IMR-90 (cell line): ENCODE measurements at regions not wholly inside any gene's neighbourhood (a gene's known extent, or its start where the extent isn't known, plus 50 kb on each side); places are given as distances from the start of the nearest gene placed in this dataset.

Experiments
- ATAC-seq: fragments of 200-7000 bp; cut with Tn5 transposase; 2 replicates; pipeline ENCODE4 v1.9.1; 2020; ENCODE audit warnings: low read depth, mild to moderate bottlenecking, moderate library complexity
- BruUV-seq: library from RNA; stranded (reverse); fragments of 400-500 nt; replicated peaks from 2 replicates; lab custom pipeline; 2021; lab: Mats Ljungman, UMichigan
- CTCF ChIA-PET: fragments of 300-600 bp; formaldehyde crosslinking; extraction: SDS; loops from one replicate; lab custom pipeline; 2021; ENCODE audit warnings: antibody characterized with exemption; lab: Yijun Ruan, JAX
- POLR2A ChIA-PET: fragments of 300-600 bp; sonication (Branson Sonifier 250); formaldehyde crosslinking; loops from one replicate; lab custom pipeline; 2022; ENCODE audit warnings: antibody characterized with exemption; ENCODE audit not compliant: unreplicated experiment; lab: Charles Lee
- DNase-seq: peaks from one replicate; pipeline ENCODE4 v3.0.0; 2013
- H2AFZ ChIP-seq: replicated peaks from 2 replicates; pipeline ENCODE3; 2013; ENCODE audit warnings: low read length, mild to moderate bottlenecking; ENCODE audit not compliant: poor library complexity
- H2AK5ac ChIP-seq: 2 replicates; pipeline ENCODE4 v1.6.1; 2013; ENCODE audit warnings: low read depth, low read length, inconsistent platforms
- H2AK9ac ChIP-seq: replicated peaks from 2 replicates; pipeline ENCODE3; 2013; ENCODE audit warnings: mild to moderate bottlenecking, low read depth, low read length, moderate library complexity; ENCODE audit not compliant: poor library complexity
- H2BK120ac ChIP-seq: 2 replicates; pipeline ENCODE4 v1.6.1; 2013; ENCODE audit warnings: low read depth, low read length, inconsistent platforms
- H2BK15ac ChIP-seq: 3 replicates; pipeline ENCODE4 v1.6.1; 2013; ENCODE audit warnings: low read depth, low read length, inconsistent platforms
- H2BK20ac ChIP-seq: 2 replicates; pipeline ENCODE4 v1.6.1; 2013; ENCODE audit warnings: low read depth, mild to moderate bottlenecking, inconsistent platforms, low read length, moderate library complexity
- H2BK5ac ChIP-seq: 2 replicates; pipeline ENCODE4 v1.6.1; 2013; ENCODE audit warnings: mild to moderate bottlenecking, low read depth, low read length, inconsistent platforms; ENCODE audit not compliant: poor library complexity, severe bottlenecking
- H3K14ac ChIP-seq: replicated peaks from 2 replicates; pipeline ENCODE4 v1.6.1; 2013; ENCODE audit warnings: low read depth, low read length, inconsistent platforms
- H3K18ac ChIP-seq: 2 replicates; pipeline ENCODE4 v1.6.1; 2013; ENCODE audit warnings: low read depth, low read length, control low read depth
- H3K23ac ChIP-seq: 2 replicates; pipeline ENCODE4 v1.6.1; 2013; ENCODE audit warnings: low read depth, low read length, inconsistent platforms
- H3K27ac ChIP-seq: 2 replicates; pipeline ENCODE4 v1.5.1; 2013; ENCODE audit warnings: mild to moderate bottlenecking, control low read depth, low read length; ENCODE audit not compliant: insufficient read depth
- H3K27me3 ChIP-seq: 2 replicates; pipeline ENCODE4 v1.6.1; 2013; ENCODE audit warnings: low read length; ENCODE audit not compliant: control insufficient read depth, insufficient read depth
- H3K36me3 ChIP-seq: 2 replicates; pipeline ENCODE4 v1.6.1; 2013; ENCODE audit warnings: low read length, mixed read lengths; ENCODE audit not compliant: control insufficient read depth, insufficient read depth
- H3K4ac ChIP-seq: 2 replicates; pipeline ENCODE4 v1.6.1; 2013; ENCODE audit warnings: low read depth, low read length, inconsistent platforms
- H3K4me1 ChIP-seq: 2 replicates; pipeline ENCODE4 v1.6.1; 2013; ENCODE audit warnings: low read length, mixed read lengths; ENCODE audit not compliant: control insufficient read depth, insufficient read depth
- H3K4me2 ChIP-seq: 2 replicates; pipeline ENCODE4 v1.6.1; 2013; ENCODE audit warnings: low read depth, mild to moderate bottlenecking, control low read depth, low read length, moderate library complexity
- H3K4me3 ChIP-seq: 2 replicates; pipeline ENCODE4 v1.5.1; 2013; ENCODE audit warnings: low read depth, mild to moderate bottlenecking, control low read depth, low read length, moderate library complexity; ENCODE audit not compliant: insufficient read depth
- H3K56ac ChIP-seq: 2 replicates; pipeline ENCODE4 v1.6.1; 2013; ENCODE audit warnings: low read length, inconsistent platforms; ENCODE audit not compliant: insufficient read depth; ENCODE audit errors: extremely low read depth
- H3K79me1 ChIP-seq, 2 experiments: 2 replicates each; pipeline ENCODE4 v1.6.1; 2013; ENCODE audit warnings: low read length in 2 of 2, inconsistent platforms in 1 of 2, low read depth in 1 of 2
- H3K9ac ChIP-seq: 2 replicates; pipeline ENCODE4 v1.6.1; 2013; ENCODE audit warnings: low read depth, low read length, control low read depth
- H3K9me1 ChIP-seq: 2 replicates; pipeline ENCODE4 v1.6.1; 2013; ENCODE audit warnings: low read length, inconsistent platforms; ENCODE audit not compliant: insufficient read depth
- H3K9me3 ChIP-seq: 2 replicates; pipeline ENCODE4 v1.6.1; 2013; ENCODE audit warnings: low read length; ENCODE audit not compliant: control insufficient read depth, insufficient read depth
- H4K20me1 ChIP-seq: 2 replicates; pipeline ENCODE4 v1.6.1; 2013; ENCODE audit warnings: low read length, inconsistent platforms; ENCODE audit not compliant: insufficient read depth
- H4K5ac ChIP-seq: 2 replicates; pipeline ENCODE4 v1.6.1; 2013; ENCODE audit warnings: mild to moderate bottlenecking, low read depth, low read length, control low read depth
- H4K8ac ChIP-seq, 2 experiments: 2 replicates each; pipeline ENCODE4 v1.6.1; 2013; ENCODE audit warnings: low read depth in 2 of 2, low read length in 2 of 2, control low read depth in 1 of 2, inconsistent platforms in 1 of 2
- H4K91ac ChIP-seq: 2 replicates; pipeline ENCODE4 v1.6.1; 2013; ENCODE audit warnings: low read depth, low read length, inconsistent platforms; ENCODE audit not compliant: insufficient read depth
- BHLHE40 ChIP-seq: fragments of 150-350 bp; IDR thresholded peaks from 2 replicates; pipeline ENCODE4 v1.6.1; 2016; ENCODE audit warnings: mild to moderate bottlenecking, low read depth, low read length
- CEBPB ChIP-seq: IDR thresholded peaks from 2 replicates; pipeline ENCODE4 v1.6.1; 2012; ENCODE audit warnings: low read depth, low read length, improper control_type of control experiment
- CHD1 ChIP-seq: IDR thresholded peaks from 2 replicates; pipeline ENCODE4 v1.6.1; 2012; ENCODE audit warnings: low read depth, low read length, improper control_type of control experiment
- FOS ChIP-seq: fragments of 150-350 bp; IDR thresholded peaks from 2 replicates; pipeline ENCODE4 v1.6.1; 2016; ENCODE audit warnings: low read depth, low read length
- MAFK ChIP-seq: IDR thresholded peaks from 2 replicates; pipeline ENCODE4 v1.6.1; 2012; ENCODE audit warnings: low read depth, low read length, improper control_type of control experiment
- MAZ ChIP-seq: IDR thresholded peaks from 2 replicates; pipeline ENCODE4 v1.6.1; 2012; ENCODE audit warnings: low read depth, mild to moderate bottlenecking, low read length, improper control_type of control experiment, moderate library complexity, borderline replicate concordance
- MXI1 ChIP-seq: IDR thresholded peaks from 2 replicates; pipeline ENCODE4 v1.6.1; 2012; ENCODE audit warnings: low read depth, mild to moderate bottlenecking, low read length, moderate library complexity, borderline replicate concordance
- NFE2L2 ChIP-seq: fragments of 150-350 bp; IDR thresholded peaks from 2 replicates; pipeline ENCODE4 v1.6.1; 2016; ENCODE audit warnings: low read depth, mild to moderate bottlenecking, low read length
- POLR2A ChIP-seq: IDR thresholded peaks from 2 replicates; pipeline ENCODE4 v1.6.1; 2012; ENCODE audit warnings: mild to moderate bottlenecking, low read depth, low read length
- RAD21 ChIP-seq: IDR thresholded peaks from 2 replicates; pipeline ENCODE4 v1.6.1; 2012; ENCODE audit warnings: low read length, improper control_type of control experiment
- RCOR1 ChIP-seq: IDR thresholded peaks from 2 replicates; pipeline ENCODE4 v1.6.1; 2012; ENCODE audit warnings: mild to moderate bottlenecking, low read length, improper control_type of control experiment; ENCODE audit not compliant: insufficient replicate concordance
- RFX5 ChIP-seq: IDR thresholded peaks from 2 replicates; pipeline ENCODE4 v1.8.0; 2012; ENCODE audit warnings: low read depth, mild to moderate bottlenecking, low read length, moderate library complexity
- SMC3 ChIP-seq: fragments of 150-350 bp; IDR thresholded peaks from 2 replicates; pipeline ENCODE4 v1.6.1; 2016; ENCODE audit warnings: low read depth, mild to moderate bottlenecking, antibody characterized with exemption, low read length, moderate library complexity
- WGBS, 2 experiments: methylation state at CpG; one replicate each; pipeline versions ENCODE4 v1.1.5 to v1.1.7; 2013; ENCODE audit warnings: missing lambda C conversion rate in 2 of 2; ENCODE audit not compliant: insufficient read length in 1 of 2; ENCODE audit errors: extremely low coverage in 2 of 2; 5-methylcytosine and 5-hydroxymethylcytosine counted together
- dilution Hi-C: fragments of 300-500 bp; cut with HindIII; formaldehyde crosslinking; loops from one replicate; pipeline ENCODE4 v1.14.3; 2018; ENCODE audit warnings: low sequenced_read_pairs; ENCODE audit not compliant: unreplicated experiment
- in situ Hi-C: fragments of 300-500 bp; cut with MboI; formaldehyde crosslinking; loops from 3 replicates; pipeline ENCODE4 v1.14.3; 2019; ENCODE audit warnings: low sequenced_read_pairs, inconsistent platforms, mixed read lengths
- intact Hi-C: fragments of 100-400 bp; cut with micrococcal nuclease; formaldehyde crosslinking; loops from 2 replicates; pipeline ENCODE4 v1.10.0; 2022
- TF ChIP-seq, protein P1 (sequence below): fragments of 150-350 bp; IDR thresholded peaks from 2 replicates; pipeline ENCODE4 v1.6.1; 2017; ENCODE audit warnings: mild to moderate bottlenecking, antibody characterized with exemption, low read length, low read depth
- TF ChIP-seq, protein P2 (sequence below): fragments of 150-350 bp; IDR thresholded peaks from 2 replicates; pipeline ENCODE4 v1.6.1; 2016; ENCODE audit warnings: low read depth, mild to moderate bottlenecking, low read length, moderate library complexity, borderline replicate concordance
- TF ChIP-seq, protein P3 (sequence below): conservative IDR thresholded peaks from 2 replicates; pipeline ENCODE4 v1.5.1; 2012; ENCODE audit warnings: mild to moderate bottlenecking, low read depth, low read length, improper control_type of control experiment

DNA sequence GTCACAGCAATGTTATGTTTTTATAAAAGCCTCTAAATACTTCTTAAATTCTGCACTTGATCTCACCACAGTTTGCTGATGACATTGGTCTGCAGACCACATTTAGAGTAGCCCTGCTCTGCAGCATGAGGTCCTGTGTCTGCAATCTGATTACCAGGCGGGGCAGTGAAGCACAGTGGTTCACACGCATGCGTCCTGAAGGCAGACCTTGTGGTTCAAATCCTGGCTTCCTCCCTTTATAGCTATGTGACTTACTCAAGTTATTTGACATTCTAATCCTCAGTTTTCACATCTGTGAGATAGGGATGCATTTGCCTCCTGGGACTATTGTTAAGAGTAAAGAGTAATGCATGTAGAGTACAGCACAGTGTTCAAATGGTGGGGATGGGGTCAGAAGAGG lies 50.3 kb downstream of the BMAL2 start:
- Histone ChIP-seq H3K27me3 (no peaks in the 10 kb centered on the region), H3K18ac (no peak overlapping the region), H2AK9ac (no peak overlapping the region), H3K9me3 (no peaks in the 10 kb centered on the region), H3K4me2 (no peak overlapping the region), H3K79me1 (peaks cover 0 to 20% of the 10 kb centered on the region in 2 experiments; a peak in 2 of 4 replicates), H3K4me3 (no peak overlapping the region), H3K9me1 (peaks cover 8% of the 10 kb centered on the region; the same call in 1 of the 2 replicates), H3K14ac (no peak overlapping the region), H3K4ac (no peak overlapping the region), H2AK5ac (no peak overlapping the region), H4K5ac (no peak overlapping the region), H3K56ac (no peak overlapping the region), H4K8ac (no peak overlapping the region), H3K9ac (no peak overlapping the region), H2BK20ac (no peak overlapping the region; the same call in 1 of the 2 replicates), H2BK15ac (no peak overlapping the region), H3K36me3 (no peaks in the 10 kb centered on the region; the same call in 1 of the 2 replicates), H4K91ac (no peak overlapping the region), H4K20me1 (no peaks in the 10 kb centered on the region), H3K4me1 (peaks cover 1% of the 10 kb centered on the region; the same call in 1 of the 2 replicates), H3K27ac (no peak overlapping the region), H2BK5ac (no peak overlapping the region), H2BK120ac (no peak overlapping the region), H3K23ac (no peak overlapping the region), H2AFZ (no peak overlapping the region)
- TF ChIP-seq MAFK (no peak), CEBPB (no peak), SMC3 (no peak), RAD21 (no peak), POLR2A (no peak), NFE2L2 (no peak), MAZ (no peak), RCOR1 (no peak), MXI1 (no peak), CHD1 (no peak), FOS (no peak), RFX5 (no peak), BHLHE40 (no peak)
- TF ChIP-seq, protein P1, sequence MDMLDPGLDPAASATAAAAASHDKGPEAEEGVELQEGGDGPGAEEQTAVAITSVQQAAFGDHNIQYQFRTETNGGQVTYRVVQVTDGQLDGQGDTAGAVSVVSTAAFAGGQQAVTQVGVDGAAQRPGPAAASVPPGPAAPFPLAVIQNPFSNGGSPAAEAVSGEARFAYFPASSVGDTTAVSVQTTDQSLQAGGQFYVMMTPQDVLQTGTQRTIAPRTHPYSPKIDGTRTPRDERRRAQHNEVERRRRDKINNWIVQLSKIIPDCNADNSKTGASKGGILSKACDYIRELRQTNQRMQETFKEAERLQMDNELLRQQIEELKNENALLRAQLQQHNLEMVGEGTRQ = no peak
- TF ChIP-seq, protein P2, sequence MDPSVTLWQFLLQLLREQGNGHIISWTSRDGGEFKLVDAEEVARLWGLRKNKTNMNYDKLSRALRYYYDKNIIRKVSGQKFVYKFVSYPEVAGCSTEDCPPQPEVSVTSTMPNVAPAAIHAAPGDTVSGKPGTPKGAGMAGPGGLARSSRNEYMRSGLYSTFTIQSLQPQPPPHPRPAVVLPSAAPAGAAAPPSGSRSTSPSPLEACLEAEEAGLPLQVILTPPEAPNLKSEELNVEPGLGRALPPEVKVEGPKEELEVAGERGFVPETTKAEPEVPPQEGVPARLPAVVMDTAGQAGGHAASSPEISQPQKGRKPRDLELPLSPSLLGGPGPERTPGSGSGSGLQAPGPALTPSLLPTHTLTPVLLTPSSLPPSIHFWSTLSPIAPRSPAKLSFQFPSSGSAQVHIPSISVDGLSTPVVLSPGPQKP = no peak
- TF ChIP-seq, protein P3, sequence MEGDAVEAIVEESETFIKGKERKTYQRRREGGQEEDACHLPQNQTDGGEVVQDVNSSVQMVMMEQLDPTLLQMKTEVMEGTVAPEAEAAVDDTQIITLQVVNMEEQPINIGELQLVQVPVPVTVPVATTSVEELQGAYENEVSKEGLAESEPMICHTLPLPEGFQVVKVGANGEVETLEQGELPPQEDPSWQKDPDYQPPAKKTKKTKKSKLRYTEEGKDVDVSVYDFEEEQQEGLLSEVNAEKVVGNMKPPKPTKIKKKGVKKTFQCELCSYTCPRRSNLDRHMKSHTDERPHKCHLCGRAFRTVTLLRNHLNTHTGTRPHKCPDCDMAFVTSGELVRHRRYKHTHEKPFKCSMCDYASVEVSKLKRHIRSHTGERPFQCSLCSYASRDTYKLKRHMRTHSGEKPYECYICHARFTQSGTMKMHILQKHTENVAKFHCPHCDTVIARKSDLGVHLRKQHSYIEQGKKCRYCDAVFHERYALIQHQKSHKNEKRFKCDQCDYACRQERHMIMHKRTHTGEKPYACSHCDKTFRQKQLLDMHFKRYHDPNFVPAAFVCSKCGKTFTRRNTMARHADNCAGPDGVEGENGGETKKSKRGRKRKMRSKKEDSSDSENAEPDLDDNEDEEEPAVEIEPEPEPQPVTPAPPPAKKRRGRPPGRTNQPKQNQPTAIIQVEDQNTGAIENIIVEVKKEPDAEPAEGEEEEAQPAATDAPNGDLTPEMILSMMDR = no peak
- ChIA-PET POLR2A (no interaction called here), CTCF (interaction anchor here (0.6 kb wide), 1 partner anchor 52 kb away, joined by 3 read pairs; no protein-coding TSS in a partner anchor)
- intact Hi-C loops (loop anchor here (5.0 kb wide), 1 partner anchor 66 kb away; no protein-coding TSS in a partner anchor), in situ Hi-C loops (no loop called here), dilution Hi-C loops (no loop called here)
- no peak for DNase-seq
- no CpG with 5 or more reads among the region's 3 CpGs for WGBS, 2 experiments
- BruUV-seq = no TSS peak
- ATAC-seq = no peak
